NCI-H128 (cell line): ENCODE measurements at regions not wholly inside any gene's neighbourhood (a gene's known extent, or its start where the extent isn't known, plus 50 kb on each side); places are given as distances from the start of the nearest gene placed in this dataset.
"Not testable (repeated sequence)": the region's sequence is repeated elsewhere in the genome, so short reads cannot be mapped to it uniquely, and the experiment has no call there.

Source experiments
- DNase-seq: peaks from one replicate; lab custom pipeline; 2025; ENCODE audit not compliant: unreplicated experiment; lab: John Stamatoyannopoulos, UW

DNA sequence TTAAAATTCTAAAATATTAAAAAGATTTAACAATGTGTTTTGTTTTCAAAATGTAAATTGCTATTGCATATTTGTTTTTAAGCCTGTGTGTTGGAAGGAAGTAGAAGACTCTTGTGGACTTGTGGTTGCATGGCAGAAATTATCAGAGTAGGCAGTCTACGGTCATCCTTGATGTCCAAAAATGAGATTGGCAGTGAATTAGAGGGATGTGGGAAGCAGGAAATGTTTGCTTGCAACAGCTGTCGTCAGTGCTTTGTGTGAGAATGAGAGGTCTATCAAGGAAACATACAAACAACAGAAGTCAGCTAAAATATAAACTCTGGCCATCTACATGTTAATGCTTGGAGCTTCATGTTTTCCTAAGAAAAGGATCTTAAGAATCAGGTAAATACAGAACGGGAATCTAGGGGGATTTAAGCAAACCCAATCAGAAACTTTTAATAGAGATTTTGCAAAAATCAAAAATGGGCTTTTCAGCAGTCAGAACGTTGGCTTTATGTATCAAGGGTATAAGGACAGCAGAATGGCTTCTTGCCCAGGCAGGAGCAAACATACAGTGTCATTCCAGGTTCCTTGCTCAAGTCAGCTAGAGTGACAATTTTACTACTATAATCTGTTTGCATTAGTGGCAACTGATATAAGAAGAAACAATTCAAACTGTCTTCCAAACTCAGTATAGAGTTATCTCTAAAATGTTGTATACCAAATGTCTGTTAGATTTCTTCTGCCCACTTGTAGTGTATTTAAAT lies 196.7 kb downstream of the CYB561 start:
- no peak for DNase-seq

DNA sequence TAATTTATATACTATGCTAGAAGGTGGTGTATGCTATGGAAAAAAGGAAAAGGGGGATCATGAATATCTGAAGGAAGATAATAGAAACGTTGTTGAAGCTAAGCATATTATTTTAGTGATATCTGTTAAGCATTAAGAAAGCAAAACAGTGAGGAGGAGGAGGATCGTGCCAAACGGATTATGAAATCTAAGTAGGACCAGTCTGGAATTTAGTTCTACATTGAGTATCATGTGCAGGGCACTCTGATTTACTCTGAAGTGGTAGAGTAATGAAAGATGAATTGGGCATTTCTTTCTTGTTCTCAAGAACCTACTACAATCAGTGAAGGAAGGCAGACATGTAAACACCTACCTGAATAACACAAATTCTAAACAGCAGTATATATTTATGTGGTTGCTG lies 195.3 kb downstream of the CYB561 start:
- no peak for DNase-seq

DNA sequence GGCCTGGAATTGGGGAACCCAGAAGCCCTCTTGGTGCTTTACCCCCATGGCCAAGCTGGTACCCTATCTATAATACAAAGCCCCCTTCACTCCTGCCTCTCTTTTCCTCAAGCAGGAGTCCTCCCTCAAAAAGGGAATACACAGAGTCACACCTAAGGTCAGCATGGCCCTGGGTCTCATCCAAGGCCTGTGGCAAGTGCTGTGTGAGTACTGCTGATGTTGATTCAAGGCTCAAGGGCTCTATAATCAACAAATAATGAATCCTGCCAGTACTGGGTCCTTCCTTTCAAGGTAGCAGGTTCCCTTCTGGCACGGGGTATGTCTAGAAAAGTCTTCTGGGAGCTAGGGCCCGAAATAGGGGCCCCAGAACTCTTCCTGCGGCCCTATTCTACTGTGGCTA lies 187.3 kb downstream of the CYB561 start:
- DNase-seq, result no peak

DNA sequence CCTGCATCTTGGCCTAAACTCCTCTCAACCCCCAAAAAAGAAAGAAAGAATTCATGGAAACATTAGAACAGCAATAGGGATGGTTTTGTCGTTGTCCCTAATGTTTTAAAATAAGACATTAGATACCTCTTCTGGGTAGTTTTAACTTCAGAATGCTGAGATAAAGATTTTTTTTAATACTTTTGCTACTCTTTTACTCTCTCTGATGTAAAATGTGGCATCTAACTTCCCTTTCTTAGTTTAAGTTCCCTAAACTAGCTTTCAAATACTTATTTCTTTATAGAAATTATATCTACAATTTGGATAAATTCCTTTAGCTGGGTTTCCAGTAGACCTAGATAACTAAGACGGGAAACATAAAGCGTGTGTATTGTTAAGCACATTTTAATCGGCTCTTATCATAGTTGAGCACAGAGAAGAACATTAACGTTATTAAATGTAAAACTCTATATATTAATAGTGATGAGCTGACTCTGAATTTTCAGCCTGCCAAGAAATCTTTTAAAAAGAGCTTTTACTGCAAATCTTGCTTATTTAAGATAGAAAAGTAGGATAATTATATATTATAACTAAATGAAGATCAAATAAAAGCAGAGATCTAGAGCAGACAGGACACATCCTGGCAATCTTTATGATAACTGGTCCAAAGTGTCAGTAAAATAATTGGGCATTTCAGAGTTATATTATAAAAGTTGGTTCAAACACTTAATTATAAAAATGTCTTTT lies 183.2 kb downstream of the CYB561 start:
- DNase-seq, result no peak

DNA sequence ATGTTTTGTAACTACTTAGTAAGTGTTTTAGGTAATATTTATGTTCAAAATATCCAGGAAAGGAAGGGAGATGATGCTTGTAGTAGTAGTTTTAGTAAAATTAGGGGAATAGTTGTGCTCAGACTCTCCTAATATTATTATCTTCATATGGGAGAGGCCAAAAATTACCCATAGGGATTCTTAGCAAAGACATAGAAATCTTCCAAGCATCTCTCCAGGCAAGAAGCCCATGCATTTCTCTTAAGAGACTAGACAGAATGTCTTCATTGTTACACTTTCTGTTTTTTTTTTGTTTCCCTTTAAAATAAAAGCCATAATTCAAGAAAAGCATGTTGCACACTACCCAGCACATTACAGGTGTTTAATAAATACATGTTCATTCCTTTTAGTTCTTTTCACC lies 180.6 kb downstream of the CYB561 start:
- no peak for DNase-seq

DNA sequence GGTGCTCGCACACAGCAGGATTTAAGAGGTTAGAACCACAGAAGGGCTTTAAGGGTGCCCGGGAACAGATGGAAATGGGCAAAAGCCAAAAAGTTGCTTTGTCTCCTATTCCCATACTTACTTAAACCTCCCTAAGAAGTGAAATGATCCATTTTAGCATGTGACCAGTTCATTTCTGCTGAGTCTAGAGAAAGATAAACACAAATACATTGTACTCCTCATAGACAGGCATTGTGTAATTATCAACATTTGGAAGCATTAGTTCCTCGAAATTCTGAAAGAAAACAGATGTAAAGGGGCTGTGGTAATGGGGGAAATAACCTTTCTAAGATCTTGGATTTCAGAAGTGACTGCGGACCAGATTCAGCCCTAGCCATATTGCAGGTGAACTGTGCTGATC lies 178.3 kb downstream of the CYB561 start:
- no peak for DNase-seq

DNA sequence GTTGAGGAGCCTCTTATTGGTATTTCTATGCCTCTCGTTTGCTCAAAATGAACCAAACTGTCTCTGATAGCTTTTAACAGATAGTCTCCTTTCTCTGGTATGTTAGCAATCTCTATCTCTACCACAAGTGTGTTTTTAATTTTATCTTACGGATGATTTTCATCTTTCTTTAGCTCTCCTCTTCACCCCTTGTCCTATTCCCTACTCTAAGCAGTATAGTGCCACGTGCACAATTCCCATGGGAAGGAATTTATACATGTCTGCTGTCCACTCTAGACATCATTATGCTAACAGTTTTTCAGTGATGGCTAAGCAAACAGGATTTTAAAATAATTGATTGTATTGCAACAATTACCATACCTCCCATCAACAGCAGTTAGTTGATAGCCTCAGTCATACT lies 177.3 kb downstream of the CYB561 start:
- DNase-seq, result no peak

DNA sequence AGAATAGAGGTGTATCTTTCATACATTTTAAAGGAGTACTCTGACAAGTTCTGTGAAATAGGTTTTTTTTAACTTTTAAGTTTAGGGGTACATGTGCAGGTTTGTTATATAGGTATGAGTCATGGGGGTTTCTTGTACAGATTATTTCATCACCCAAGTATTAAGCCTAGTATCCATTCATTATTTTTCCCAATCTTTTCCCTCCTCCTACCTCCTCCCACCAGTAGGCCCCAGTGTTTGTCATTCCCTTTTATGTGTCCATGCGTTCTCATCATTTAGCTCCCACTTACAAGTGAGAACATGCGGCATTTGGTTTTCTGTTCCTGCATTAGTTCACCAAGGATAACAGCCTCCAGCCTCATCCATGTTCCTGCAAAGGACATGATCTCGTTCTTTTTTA lies 175.5 kb downstream of the CYB561 start:
- no peak for DNase-seq

DNA sequence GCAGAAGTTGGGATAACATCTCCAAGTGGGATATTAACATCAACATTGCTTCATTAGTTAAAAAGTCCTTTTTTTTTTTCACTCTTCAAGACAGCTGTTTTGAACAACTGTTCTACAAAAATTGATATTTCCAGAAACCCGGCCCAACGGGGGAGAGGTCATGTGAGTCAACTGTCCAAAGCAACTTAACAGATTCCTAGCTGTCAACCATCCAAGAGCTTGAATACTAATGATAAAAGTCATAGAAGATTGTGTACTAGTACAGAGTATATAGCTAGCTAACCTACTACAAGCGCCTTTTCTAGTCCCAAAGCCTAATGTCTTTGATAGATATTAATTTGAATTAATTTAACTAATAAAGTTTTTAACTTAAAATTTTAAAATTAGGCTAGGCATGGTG lies 172.0 kb downstream of the CYB561 start:
- no peak for DNase-seq

DNA sequence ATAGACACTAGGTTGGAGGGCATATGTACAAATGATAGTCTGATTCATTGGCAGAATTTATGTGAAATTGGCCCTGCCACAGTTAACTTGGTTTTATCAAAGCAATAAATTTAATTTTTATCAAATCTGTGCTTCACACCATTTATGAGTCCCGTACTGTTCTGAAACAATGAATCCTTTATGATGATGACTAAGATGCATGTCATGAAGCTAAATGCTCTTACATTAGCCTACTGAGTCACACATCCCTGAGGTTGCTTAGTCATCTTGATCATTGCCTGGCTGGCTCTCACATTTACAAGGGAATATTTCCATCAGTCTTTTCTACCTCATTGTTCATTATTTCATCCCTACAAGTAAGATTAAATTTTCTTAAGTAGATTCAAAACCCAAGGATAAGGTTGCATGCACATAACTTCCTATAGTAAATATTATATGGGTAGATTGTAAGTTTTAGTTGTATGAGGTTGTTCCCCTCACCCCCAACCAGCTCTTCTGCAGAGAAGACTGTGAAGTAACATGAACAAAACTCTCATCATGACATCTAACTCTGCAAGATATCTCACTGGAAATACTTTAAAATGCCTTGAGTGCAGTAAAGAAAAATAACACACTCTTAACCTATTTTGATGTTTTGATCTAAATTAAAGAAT lies 170.7 kb downstream of the CYB561 start:
- no peak for DNase-seq

DNA sequence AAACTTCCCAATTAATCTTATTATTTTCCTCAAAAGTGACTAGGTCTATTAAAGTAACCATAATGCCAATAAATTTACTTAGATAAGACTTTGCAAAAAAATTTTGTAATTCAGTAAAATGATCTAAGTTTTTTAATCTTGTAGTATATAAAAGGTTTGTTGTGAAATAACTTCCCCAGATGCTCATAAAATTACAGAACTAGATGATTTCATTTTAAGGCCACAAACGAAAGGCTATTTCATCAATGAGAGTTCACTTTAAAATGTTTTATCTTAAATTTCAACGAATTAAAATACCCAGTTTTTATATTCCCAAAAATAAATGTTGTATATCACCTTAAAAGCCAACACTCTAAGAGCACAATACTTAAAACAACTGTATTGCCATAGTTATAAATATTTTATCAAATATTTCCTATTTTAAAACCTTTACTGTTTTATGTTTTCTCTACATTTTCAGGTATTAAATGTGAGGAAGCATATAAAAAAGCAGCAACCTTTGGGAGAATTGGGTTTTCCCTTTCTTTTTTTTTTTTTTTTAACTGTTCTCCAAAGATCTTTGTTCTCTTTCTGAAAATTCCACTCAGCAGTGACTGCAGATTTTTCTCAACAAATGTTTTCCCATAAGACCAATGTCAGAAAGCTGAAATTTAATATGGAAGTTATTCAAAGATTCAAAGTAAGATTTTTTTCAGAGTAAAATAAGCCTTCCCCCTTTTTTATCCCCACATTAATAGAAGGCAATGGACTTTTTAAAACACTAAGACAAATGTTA lies 169.9 kb downstream of the CYB561 start:
- DNase-seq, result no peak

DNA sequence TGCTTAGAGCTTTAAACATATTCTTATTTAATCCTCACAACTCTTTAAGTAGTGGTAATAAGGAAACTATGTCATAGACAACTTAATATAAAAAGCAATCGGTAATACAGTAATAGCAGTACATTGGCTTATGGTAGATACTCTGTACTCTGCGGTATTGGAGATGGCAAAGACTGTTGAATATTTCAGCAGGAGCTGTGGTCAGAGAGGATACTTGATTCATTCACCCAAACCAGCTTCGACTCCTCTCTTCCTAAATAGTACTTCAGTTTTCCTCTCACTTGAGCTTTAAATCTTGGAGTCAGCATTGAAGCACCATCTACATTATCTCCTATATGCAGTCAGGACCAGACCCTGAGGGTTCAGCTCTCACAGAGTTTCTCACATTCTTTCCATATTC lies 169.3 kb downstream of the CYB561 start:
- DNase-seq, result no peak

DNA sequence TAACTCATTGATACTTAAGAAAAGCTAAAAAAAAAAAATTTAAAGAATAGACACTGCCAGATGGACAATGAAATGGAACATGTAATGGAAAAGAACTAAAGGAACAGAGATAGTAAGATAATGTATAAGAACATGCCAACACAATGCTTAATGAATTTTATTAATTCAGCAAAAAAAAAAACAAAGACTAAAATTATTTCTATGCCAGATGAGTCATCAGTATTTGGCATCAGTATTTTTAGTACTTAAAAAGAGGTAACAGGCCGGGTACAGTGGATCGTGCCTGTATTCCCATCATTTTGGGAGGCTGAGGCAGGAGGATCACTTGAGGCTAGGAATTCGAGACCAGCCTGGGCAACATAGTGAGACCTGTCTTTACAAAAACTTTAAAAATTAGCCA lies 168.5 kb downstream of the CYB561 start:
- DNase-seq, result no peak

DNA sequence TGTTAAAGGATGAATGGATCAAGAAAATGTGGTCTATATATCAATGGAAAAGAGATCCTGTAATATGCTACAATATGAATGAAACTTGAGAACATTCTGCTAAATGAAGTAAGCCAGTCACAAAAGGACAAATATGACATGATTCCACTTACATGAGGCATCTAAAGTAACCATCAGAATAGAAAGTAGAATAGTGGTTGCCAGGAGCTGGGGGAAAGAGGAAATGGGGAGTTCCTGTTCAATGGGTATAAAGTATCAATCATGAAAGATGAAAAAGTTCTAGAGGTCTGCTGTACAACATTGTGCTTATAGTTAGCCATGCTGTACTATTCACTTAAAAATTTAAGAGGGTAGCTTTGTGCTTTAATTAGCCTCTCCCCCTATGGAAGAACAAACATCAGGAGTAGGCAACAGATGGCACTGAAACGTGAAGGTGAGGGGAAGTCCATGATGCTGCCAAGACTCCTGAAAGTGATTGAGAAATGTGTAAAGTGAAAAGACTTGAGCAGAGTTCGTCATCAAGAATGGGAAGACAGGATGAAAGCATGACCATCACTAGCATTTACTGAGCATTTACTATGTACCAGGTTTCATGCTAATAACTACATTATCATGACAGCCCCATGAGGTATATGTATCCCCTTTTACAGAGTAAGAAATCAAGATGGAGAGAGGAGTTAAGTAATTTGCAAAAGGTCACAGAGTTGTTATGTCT lies 167.2 kb downstream of the CYB561 start:
- no peak for DNase-seq

DNA sequence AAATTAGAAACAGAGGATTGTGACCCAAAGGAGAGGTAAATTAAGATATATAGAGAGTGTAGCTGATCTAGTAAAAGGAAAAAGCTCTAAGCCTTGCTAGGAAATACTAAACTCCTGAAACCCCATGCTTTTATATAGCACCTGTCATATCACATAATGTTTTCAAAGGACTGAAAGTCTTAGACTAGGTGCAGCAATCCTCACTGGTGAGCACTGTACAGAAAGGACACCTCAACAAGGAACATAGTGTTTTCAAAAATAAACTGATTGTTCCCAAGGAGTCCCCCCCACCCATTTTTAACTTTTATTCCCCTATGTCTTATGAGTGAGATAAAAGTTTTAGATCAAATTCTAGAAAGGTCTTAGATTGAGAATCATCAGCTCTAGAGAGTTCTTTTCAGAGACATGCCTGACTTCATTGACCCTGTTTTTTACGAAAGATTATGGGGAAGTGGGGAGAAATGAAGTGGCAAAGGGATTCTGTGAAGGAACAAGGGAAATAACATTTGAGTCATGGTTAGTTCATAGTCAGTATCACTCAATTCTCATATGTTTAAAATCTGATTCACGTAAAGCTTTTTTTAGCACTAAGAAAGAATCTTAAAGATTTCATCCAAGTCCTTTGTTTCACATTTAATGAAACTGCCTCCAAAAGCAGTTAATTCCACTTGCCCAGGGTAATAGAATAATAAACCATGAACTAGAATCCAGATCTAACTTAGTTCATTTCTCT lies 166.4 kb downstream of the CYB561 start:
- no peak for DNase-seq

DNA sequence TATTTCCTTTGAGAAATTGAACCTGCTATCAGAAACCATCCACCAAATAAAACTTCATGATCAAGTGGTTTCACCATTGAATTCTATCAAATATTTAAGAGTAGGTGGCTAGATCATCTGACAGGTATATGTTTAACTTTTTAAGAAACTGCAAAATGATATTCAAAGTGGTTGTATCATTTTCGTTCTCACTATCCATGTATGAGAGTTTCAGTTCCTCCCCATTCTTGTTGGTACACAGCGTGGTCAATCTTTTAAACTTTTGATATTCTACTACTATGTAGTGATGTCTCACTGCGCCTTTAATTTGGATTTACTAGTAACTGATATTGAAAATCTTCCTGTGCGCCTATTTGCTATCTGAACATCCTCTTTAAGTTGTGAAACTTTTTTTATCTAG lies 163.7 kb downstream of the CYB561 start:
- DNase-seq, result no peak

DNA sequence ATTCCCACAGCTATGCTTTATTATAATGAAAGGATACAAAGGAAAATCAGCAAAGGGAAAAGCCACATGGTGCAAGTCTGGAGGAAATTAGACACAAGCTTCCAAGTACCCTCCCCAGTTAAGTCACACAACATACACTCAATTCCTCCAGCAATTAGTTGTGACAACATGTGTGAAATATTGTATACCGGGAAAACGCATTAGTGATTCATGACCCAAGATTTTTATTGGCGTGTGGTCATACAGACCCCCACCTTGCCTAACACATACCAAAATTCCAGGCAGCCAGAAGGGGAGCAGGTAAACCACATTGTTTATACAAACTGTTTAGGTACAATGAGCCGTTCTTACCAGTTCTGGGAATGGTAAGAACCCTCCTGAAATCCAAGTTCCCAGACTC lies 160.6 kb downstream of the CYB561 start:
- no peak for DNase-seq

DNA sequence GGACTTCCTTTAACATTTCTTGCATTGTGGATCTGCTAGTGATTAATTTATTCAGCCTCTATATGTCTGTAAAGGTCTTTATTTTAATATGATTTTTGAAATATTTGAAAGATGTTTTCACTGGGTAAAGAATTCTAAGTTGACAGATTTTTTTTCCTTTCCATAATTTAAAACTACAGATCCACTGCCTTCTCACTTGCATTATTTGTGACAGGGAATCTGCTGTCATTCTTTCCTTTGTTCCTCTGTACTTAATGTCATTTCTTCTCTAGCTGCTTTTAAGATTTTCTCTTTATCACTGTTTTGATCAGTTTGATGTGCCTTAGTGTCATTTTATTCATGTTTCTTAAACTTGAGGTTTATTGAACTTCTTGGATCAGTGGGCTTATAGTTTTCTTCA lies 159.9 kb downstream of the CYB561 start:
- DNase-seq, result no peak

DNA sequence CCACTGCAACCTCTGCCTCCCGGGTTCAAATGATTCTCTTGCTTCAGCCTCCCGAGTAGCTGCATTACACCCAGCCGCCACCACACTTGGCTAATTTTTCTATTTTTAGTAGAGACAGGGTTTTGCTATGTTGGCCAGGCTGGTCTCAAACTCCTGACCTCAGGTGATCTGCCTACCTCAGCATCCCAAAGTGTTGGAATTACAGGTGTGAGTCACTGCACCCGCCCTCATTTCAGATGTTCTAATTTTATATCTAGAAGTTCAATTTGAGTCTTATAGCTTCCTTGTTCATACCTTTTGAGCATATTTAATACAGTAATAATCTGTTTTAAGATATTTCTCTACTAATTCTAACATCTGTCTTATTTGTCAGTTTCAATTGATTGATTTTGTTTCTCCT lies 159.1 kb downstream of the CYB561 start:
- not testable (repeated sequence) for DNase-seq

DNA sequence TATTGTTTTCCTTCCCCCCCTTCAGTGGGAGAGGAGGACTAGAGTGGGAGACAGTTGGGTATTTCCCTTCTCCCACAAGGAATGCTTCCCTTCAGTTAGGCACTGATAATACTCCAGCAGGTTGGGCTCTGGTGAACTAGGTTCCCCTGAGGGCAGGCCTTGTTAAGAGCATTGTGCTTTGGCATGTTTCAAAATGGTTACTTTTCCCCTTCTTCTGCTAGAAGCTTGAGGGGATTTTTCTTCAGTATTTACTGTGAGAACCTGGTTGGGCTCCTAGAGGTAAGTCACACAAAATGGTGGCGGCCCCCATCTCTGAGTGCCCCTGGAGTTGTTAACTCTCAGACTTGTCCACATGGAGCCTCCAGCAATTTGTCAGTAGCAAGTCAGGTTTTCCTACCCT lies 156.2 kb downstream of the CYB561 start:
- no peak for DNase-seq
